SK-N-SH (cell line): ENCODE measurements at regions not wholly inside any gene's neighbourhood (a gene's known extent, or its start where the extent isn't known, plus 50 kb on each side); places are given as distances from the start of the nearest gene placed in this dataset.

Experiments
- CTCF ChIP-seq: fragments of 200-600 bp; sonication (generic); IDR thresholded peaks from 2 replicates; pipeline ENCODE4 v1.6.1; 2017; ENCODE audit warnings: antibody characterized with exemption, mild to moderate bottlenecking, moderate library complexity
- IRF3 ChIP-seq: fragments of 150-350 bp; IDR thresholded peaks from 2 replicates; pipeline ENCODE4 v1.6.1; 2016; ENCODE audit warnings: mild to moderate bottlenecking, low read depth, low read length
- JUND ChIP-seq: IDR thresholded peaks from 2 replicates; pipeline ENCODE4 v1.4.0; 2012
- MEF2A ChIP-seq: IDR thresholded peaks from 2 replicates; pipeline ENCODE4 v1.4.0; 2012; ENCODE audit warnings: low read depth, borderline replicate concordance
- POLR2AphosphoS5 ChIP-seq: IDR thresholded peaks from 2 replicates; pipeline ENCODE4 v1.6.1; 2012; ENCODE audit warnings: low read depth, low read length
- RAD21 ChIP-seq: IDR thresholded peaks from 2 replicates; pipeline ENCODE4 v1.6.1; 2012; ENCODE audit warnings: mild to moderate bottlenecking, low read length
- SIN3A ChIP-seq: IDR thresholded peaks from 2 replicates; pipeline ENCODE4 v1.6.1; 2012; ENCODE audit warnings: low read depth, mild to moderate bottlenecking, low read length, moderate library complexity, borderline replicate concordance
- TAF1 ChIP-seq: IDR thresholded peaks from 2 replicates; pipeline ENCODE4 v1.6.1; 2012; ENCODE audit warnings: low read depth, mild to moderate bottlenecking, low read length, moderate library complexity, borderline replicate concordance
- TEAD4 ChIP-seq: IDR thresholded peaks from 2 replicates; pipeline ENCODE4 v1.4.0; 2012; ENCODE audit warnings: mild to moderate bottlenecking, borderline replicate concordance; ENCODE audit not compliant: insufficient read depth

- no peak for TF ChIP-seq TEAD4
- TF ChIP-seq MEF2A: no peak
- TF ChIP-seq IRF3: no peak
- no peak for TF ChIP-seq CTCF
- no peak for TF ChIP-seq JUND
- TF ChIP-seq POLR2AphosphoS5: no peak
- no peak for TF ChIP-seq SIN3A
- TF ChIP-seq TAF1: no peak
- TF ChIP-seq RAD21: no peak
Measured at GRCh38 chr9:135348788-135349150, 130.8 kb upstream of the PPP1R26 start.
